RPMI7951 (cell line): ENCODE measurements at regions not wholly inside any gene's neighbourhood (a gene's known extent, or its start where the extent isn't known, plus 50 kb on each side); places are given as distances from the start of the nearest gene placed in this dataset.
"Not testable (repeated sequence)": the region's sequence is repeated elsewhere in the genome, so short reads cannot be mapped to it uniquely, and the experiment has no call there.

Experiments used
- DNase-seq: peaks from one replicate; pipeline ENCODE4 v3.0.0-alpha.2; 2012; ENCODE audit warnings: low read depth

GRCh38 chr4:189810318-189811181 lies 130.1 kb upstream of the FRG1 start:
- DNase-seq = not testable (repeated sequence)

GRCh38 chr4:189815404-189816192 lies 125.1 kb upstream of the FRG1 start:
- DNase-seq = no peak

- no peak for DNase-seq
These were observed 118.3 kb upstream of the FRG1 start for GRCh38 chr4:189822326-189822725.

GRCh38 chr4:189823591-189823990 lies 117.1 kb upstream of the FRG1 start:
- no peak for DNase-seq

GRCh38 chr4:189825466-189825865 lies 115.2 kb upstream of the FRG1 start:
- DNase-seq = no peak

- no peak for DNase-seq
These were observed 114.0 kb upstream of the FRG1 start for GRCh38 chr4:189826657-189827056.

GRCh38 chr4:189828081-189828697 lies 112.5 kb upstream of the FRG1 start:
- no peak for DNase-seq

GRCh38 chr4:189832528-189832927 lies 108.1 kb upstream of the FRG1 start:
- DNase-seq = no peak

- DNase-seq = no peak
These were observed 106.1 kb upstream of the FRG1 start for GRCh38 chr4:189834616-189835015.

- no peak for DNase-seq
These were observed 105.2 kb upstream of the FRG1 start for GRCh38 chr4:189835505-189835904.

- DNase-seq = no peak
These were observed 103.2 kb upstream of the FRG1 start for GRCh38 chr4:189837471-189837870.

- DNase-seq = no peak
These were observed 101.7 kb upstream of the FRG1 start for GRCh38 chr4:189838821-189839497.

GRCh38 chr4:189840356-189840755 lies 100.3 kb upstream of the FRG1 start:
- DNase-seq = no peak

GRCh38 chr4:189843413-189844009 lies 97.2 kb upstream of the FRG1 start:
- no peak for DNase-seq

GRCh38 chr4:189845145-189845846 lies 95.4 kb upstream of the FRG1 start:
- DNase-seq = peak; percentile 6

- not testable (repeated sequence) for DNase-seq
These were observed 94.6 kb upstream of the FRG1 start for GRCh38 chr4:189846094-189846493.

GRCh38 chr4:189846608-189847007 lies 94.1 kb upstream of the FRG1 start:
- not testable (repeated sequence) for DNase-seq

GRCh38 chr4:189848672-189849071 lies 92.0 kb upstream of the FRG1 start:
- not testable (repeated sequence) for DNase-seq

- no peak for DNase-seq
These were observed 90.3 kb upstream of the FRG1 start for GRCh38 chr4:189850239-189850856.

- DNase-seq = no peak
These were observed 82.2 kb upstream of the FRG1 start for GRCh38 chr4:189858435-189858834.
